H9 (cell line): ENCODE measurements at regions not wholly inside any gene's neighbourhood (a gene's known extent, or its start where the extent isn't known, plus 50 kb on each side); places are given as distances from the start of the nearest gene placed in this dataset.

Source experiments
- DNase-seq: peaks from one replicate; pipeline ENCODE4 v3.0.0-alpha.2; 2017
- H2AFZ ChIP-seq: one replicate; pipeline ENCODE4 v1.6.1; 2013; ENCODE audit warnings: mild to moderate bottlenecking, low read length, control low read depth, moderate library complexity
- H2AK5ac ChIP-seq: 2 replicates; pipeline ENCODE4 v1.6.1; 2013; ENCODE audit warnings: low read length, control low read depth, mixed read lengths; ENCODE audit not compliant: insufficient read length
- H2BK120ac ChIP-seq: one replicate; pipeline ENCODE4 v1.6.1; 2013; ENCODE audit warnings: low read depth, mild to moderate bottlenecking, low read length, control low read depth, inconsistent platforms; ENCODE audit not compliant: poor library complexity, severe bottlenecking
- H2BK12ac ChIP-seq: 2 replicates; pipeline ENCODE4 v1.6.1; 2013; ENCODE audit warnings: low read length, control low read depth, mixed read lengths, low read depth; ENCODE audit not compliant: insufficient read length
- H2BK15ac ChIP-seq: 2 replicates; pipeline ENCODE4 v1.6.1; 2013; ENCODE audit warnings: low read depth, low read length, control low read depth
- H2BK20ac ChIP-seq: one replicate; pipeline ENCODE4 v1.6.1; 2013; ENCODE audit warnings: low read depth, mild to moderate bottlenecking, low read length, control low read depth, inconsistent platforms; ENCODE audit not compliant: poor library complexity, severe bottlenecking
- H2BK5ac ChIP-seq: 2 replicates; pipeline ENCODE4 v1.6.1; 2013; ENCODE audit warnings: low read length, control low read depth, mixed read lengths; ENCODE audit not compliant: insufficient read length
- H3K14ac ChIP-seq: 2 replicates; pipeline ENCODE4 v1.6.1; 2013; ENCODE audit warnings: low read length, control low read depth; ENCODE audit not compliant: insufficient read depth
- H3K18ac ChIP-seq: 2 replicates; pipeline ENCODE4 v1.6.1; 2013; ENCODE audit warnings: low read depth, mild to moderate bottlenecking, mixed read lengths, low read length, control low read depth; ENCODE audit not compliant: insufficient read length
- H3K23ac ChIP-seq: 2 replicates; pipeline ENCODE4 v1.6.1; 2013; ENCODE audit warnings: low read length, control low read depth, mixed read lengths, low read depth; ENCODE audit not compliant: insufficient read length
- H3K23me2 ChIP-seq: 2 replicates; pipeline ENCODE4 v1.6.1; 2013; ENCODE audit warnings: low read depth, mild to moderate bottlenecking, mixed read lengths, low read length, control low read depth; ENCODE audit not compliant: insufficient read length, poor library complexity, severe bottlenecking
- H3K27ac ChIP-seq: 2 replicates; pipeline ENCODE4 v1.5.1; 2013; ENCODE audit warnings: low read length, control low read depth, mixed read lengths, low read depth; ENCODE audit not compliant: insufficient read length
- H3K27me3 ChIP-seq: 2 replicates; pipeline ENCODE4 v1.6.1; 2013; ENCODE audit warnings: low read length, control low read depth, inconsistent platforms; ENCODE audit not compliant: insufficient read depth
- H3K4ac ChIP-seq: 2 replicates; pipeline ENCODE4 v1.6.1; 2013; ENCODE audit warnings: low read depth, mild to moderate bottlenecking, control low read depth, inconsistent platforms, low read length, moderate library complexity
- H3K4me1 ChIP-seq: 2 replicates; pipeline ENCODE4 v1.6.1; 2013; ENCODE audit warnings: low read length, control low read depth, inconsistent platforms; ENCODE audit not compliant: insufficient read depth
- H3K4me2 ChIP-seq: 2 replicates; pipeline ENCODE4 v1.6.1; 2013; ENCODE audit warnings: low read length, control low read depth, mixed read lengths; ENCODE audit not compliant: insufficient read length, insufficient read depth
- H3K56ac ChIP-seq: 2 replicates; pipeline ENCODE4 v1.6.1; 2013; ENCODE audit warnings: low read depth, mild to moderate bottlenecking, mixed read lengths, low read length, control low read depth; ENCODE audit not compliant: insufficient read length
- H3K79me1 ChIP-seq: 2 replicates; pipeline ENCODE4 v1.6.1; 2013; ENCODE audit warnings: low read depth, mild to moderate bottlenecking, moderate library complexity, low read length, control low read depth, inconsistent platforms; ENCODE audit not compliant: insufficient read depth, poor library complexity, severe bottlenecking
- H3K79me2 ChIP-seq: 2 replicates; pipeline ENCODE4 v1.6.1; 2013; ENCODE audit warnings: low read length, control low read depth, inconsistent platforms; ENCODE audit not compliant: insufficient read depth
- H3K9ac ChIP-seq: 2 replicates; pipeline ENCODE4 v1.6.1; 2013; ENCODE audit warnings: low read length, control low read depth, mixed read lengths; ENCODE audit not compliant: insufficient read length; ENCODE audit errors: extremely low read depth
- H3K9me3 ChIP-seq: one replicate; pipeline ENCODE4 v1.6.1; 2013; ENCODE audit warnings: low read depth, low read length, inconsistent platforms; ENCODE audit not compliant: control insufficient read depth
- H3T11ph ChIP-seq: one replicate; pipeline ENCODE4 v1.6.1; 2013; ENCODE audit warnings: mild to moderate bottlenecking, low read length, control low read depth, inconsistent platforms
- H4K20me1 ChIP-seq: one replicate; pipeline ENCODE4 v1.6.1; 2013; ENCODE audit not compliant: control insufficient read depth, insufficient read length, insufficient read depth
- H4K5ac ChIP-seq: 2 replicates; pipeline ENCODE4 v1.6.1; 2013; ENCODE audit warnings: low read depth, mild to moderate bottlenecking, mixed read lengths, low read length, control low read depth; ENCODE audit not compliant: insufficient read length
- H4K8ac ChIP-seq: replicated peaks from 2 replicates; pipeline ENCODE4 v1.6.1; 2013; ENCODE audit warnings: low read length, control low read depth, mixed read lengths, low read depth; ENCODE audit not compliant: insufficient read length
- H4K91ac ChIP-seq: 2 replicates; pipeline ENCODE4 v1.6.1; 2013; ENCODE audit warnings: low read depth, mild to moderate bottlenecking, moderate library complexity, mixed read lengths, low read length, control low read depth; ENCODE audit not compliant: insufficient read length
- H3K27ac Mint-ChIP-seq, 3 experiments: 2 replicates in 2 of 3; 3 replicates in 1 of 3; pipeline ENCODE4 v1.8.0; 2020 to 2021; ENCODE audit warnings: mixed read lengths in 3 of 3, mild to moderate bottlenecking in 1 of 3, moderate library complexity in 1 of 3
- H3K27me3 Mint-ChIP-seq: 2 replicates; pipeline ENCODE4 v1.8.0; 2021; ENCODE audit warnings: low read depth, mild to moderate bottlenecking, moderate library complexity, mixed read lengths
- H3K36me3 Mint-ChIP-seq, 3 experiments: 2 replicates in 2 of 3; 3 replicates in 1 of 3; pipeline ENCODE4 v1.8.0; 2020 to 2021; ENCODE audit warnings: low read depth in 3 of 3, mixed read lengths in 3 of 3; ENCODE audit not compliant: insufficient read depth in 1 of 3
- H3K4me1 Mint-ChIP-seq, 2 experiments: 2 replicates each; pipeline ENCODE4 v1.8.0; 2020; ENCODE audit warnings: mixed read lengths in 2 of 2
- H3K4me3 Mint-ChIP-seq, 2 experiments: 2 replicates in 1 of 2; 3 replicates in 1 of 2; pipeline ENCODE4 v1.8.0; 2020 to 2021; ENCODE audit warnings: mild to moderate bottlenecking in 2 of 2, mixed read lengths in 2 of 2, moderate library complexity in 1 of 2
- H3K9me3 Mint-ChIP-seq, 2 experiments: 2 replicates in 1 of 2; 3 replicates in 1 of 2; pipeline ENCODE4 v1.8.0; 2020; ENCODE audit warnings: mild to moderate bottlenecking in 2 of 2, mixed read lengths in 2 of 2, moderate library complexity in 1 of 2
- CTCF ChIP-seq: fragments of 200-600 bp; sonication (generic); conservative IDR thresholded peaks from 3 replicates; pipeline ENCODE4 v1.8.0; 2021; ENCODE audit warnings: antibody characterized with exemption, mild to moderate bottlenecking
- WGBS: extraction: QIAGEN DNeasy Blood & Tissue Kit; methylation state at CpG from one replicate; pipeline ENCODE4 v1.1.7; 2013; ENCODE audit warnings: missing lambda C conversion rate, low lambda C conversion rate, mixed read lengths; ENCODE audit not compliant: insufficient read length; ENCODE audit errors: extremely low coverage; 5-methylcytosine and 5-hydroxymethylcytosine counted together

- H2BK15ac ChIP-seq: no peak overlapping the region
- no peak overlapping the region for H3K14ac ChIP-seq
- no peak overlapping the region for H2AK5ac ChIP-seq
- no peaks in the 10 kb centered on the region for H3K4me1 Mint-ChIP-seq
- no peak overlapping the region for H4K5ac ChIP-seq
- no peak overlapping the region for H3K18ac ChIP-seq
- no peaks in the 10 kb centered on the region for H3K4me1 ChIP-seq
- no peaks in the 10 kb centered on the region for H3K27me3 ChIP-seq
- no peak overlapping the region for H3K23ac ChIP-seq
- H3K9ac ChIP-seq: no peak overlapping the region
- H3K4me2 ChIP-seq: no peak overlapping the region
- no peaks in the 10 kb centered on the region for H3K79me1 ChIP-seq
- peaks cover 31 to 33% of the 10 kb centered on the region in 2 experiments for H3K9me3 Mint-ChIP-seq
- H3K79me2 ChIP-seq: no peaks in the 10 kb centered on the region
- H3K27ac Mint-ChIP-seq: no peak overlapping the region
- H3K36me3 Mint-ChIP-seq: peaks cover 9 to 27% (median 12%) of the 10 kb centered on the region in 3 experiments; a peak in 6 of 7 replicates
- H3T11ph ChIP-seq: no peak overlapping the region
- no CpG with 5 or more reads among the region's 1 CpG for WGBS
- H3K4ac ChIP-seq: no peak overlapping the region
- H3K4me3 Mint-ChIP-seq: no peak overlapping the region
- no peak overlapping the region for H2BK12ac ChIP-seq
- no peak overlapping the region for H2BK5ac ChIP-seq
- TF ChIP-seq CTCF: no peak
- H4K8ac ChIP-seq: no peak overlapping the region
- no peak for DNase-seq
- H4K91ac ChIP-seq: no peak overlapping the region
- H3K27ac ChIP-seq: no peak overlapping the region
- H4K20me1 ChIP-seq: no peaks in the 10 kb centered on the region
- H3K56ac ChIP-seq: no peak overlapping the region
- no peak overlapping the region for H2BK120ac ChIP-seq
- no peak overlapping the region for H2BK20ac ChIP-seq
- peaks cover 2% of the 10 kb centered on the region; the same call in 1 of the 2 replicates for H3K27me3 Mint-ChIP-seq
- H3K23me2 ChIP-seq: no peaks in the 10 kb centered on the region
- H3K9me3 ChIP-seq: no peaks in the 10 kb centered on the region
- H2AFZ ChIP-seq: no peak overlapping the region
These were observed 258.7 kb upstream of the FBXL7 start for GRCh38 chr5:15241216-15241821.
